ENCODE measurements at regions not wholly inside any gene's neighbourhood (a gene's known extent, or its start where the extent isn't known, plus 50 kb on each side); places are given as distances from the start of the nearest gene placed in this dataset.

DNA sequence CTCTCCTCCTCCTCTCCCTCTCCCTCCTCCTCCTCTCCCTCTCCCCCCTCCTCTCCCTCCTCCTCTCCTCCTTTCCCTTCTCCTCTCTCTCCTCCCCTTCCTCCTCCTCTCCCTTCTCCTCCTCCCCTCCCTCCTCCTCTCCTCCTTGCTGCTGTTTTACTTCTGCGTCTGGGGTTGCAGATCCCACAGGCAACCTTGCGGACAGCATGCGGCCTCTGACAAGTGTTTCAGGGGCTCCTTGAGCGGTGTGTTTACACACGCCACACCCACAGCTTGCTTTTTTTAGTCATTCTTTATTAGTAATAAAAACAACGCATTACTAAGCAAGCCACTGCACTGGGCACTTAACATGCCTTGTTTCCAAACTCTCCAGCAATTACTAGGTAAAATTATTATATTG is 81.9 kb downstream of the TFAP2C start:
- Mint-ChIP-seq H3K27me3 (no peaks in the 10 kb centered on the region), H3K9me3 (ENCODE audit: low read depth) (peaks cover under 1% of the 10 kb centered on the region), H3K36me3 (no peaks in the 10 kb centered on the region), H3K4me3 (no peak overlapping the region), H3K27ac (no peak overlapping the region), H3K4me1 (no peaks in the 10 kb centered on the region)
- no peak for ATAC-seq
- no peak for DNase-seq
- CTCF ChIA-PET, result no interaction called here

DNA sequence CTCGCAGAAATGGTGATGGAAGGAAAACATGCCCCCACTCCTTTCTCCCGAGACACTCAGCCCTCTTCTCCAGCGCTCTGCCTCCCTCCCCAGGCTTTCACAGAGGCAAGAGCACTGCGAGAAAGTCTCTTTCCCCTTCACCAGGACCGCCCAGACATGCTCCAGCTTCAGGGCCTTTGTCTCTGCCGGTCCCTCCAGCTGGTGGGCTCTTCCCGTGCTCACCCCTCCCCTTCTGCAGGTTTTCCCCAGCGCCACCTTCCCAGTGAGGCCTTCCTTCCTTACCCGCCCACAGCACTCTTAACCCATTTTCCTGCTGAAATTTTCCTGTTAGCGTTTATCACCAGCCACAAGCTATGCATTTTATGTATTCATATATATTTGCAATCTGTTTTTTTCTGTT is 86.2 kb downstream of the TFAP2C start:
- Mint-ChIP-seq H3K27me3 (no peaks in the 10 kb centered on the region), H3K36me3 (no peaks in the 10 kb centered on the region), H3K4me3 (no peak overlapping the region), H3K4me1 (no peaks in the 10 kb centered on the region), H3K9me3 (ENCODE audit: low read depth) (no peaks in the 10 kb centered on the region), H3K27ac (no peak overlapping the region)
- DNase-seq (no peak), ATAC-seq (no peak)
- CTCF ChIA-PET, result no interaction called here

DNA sequence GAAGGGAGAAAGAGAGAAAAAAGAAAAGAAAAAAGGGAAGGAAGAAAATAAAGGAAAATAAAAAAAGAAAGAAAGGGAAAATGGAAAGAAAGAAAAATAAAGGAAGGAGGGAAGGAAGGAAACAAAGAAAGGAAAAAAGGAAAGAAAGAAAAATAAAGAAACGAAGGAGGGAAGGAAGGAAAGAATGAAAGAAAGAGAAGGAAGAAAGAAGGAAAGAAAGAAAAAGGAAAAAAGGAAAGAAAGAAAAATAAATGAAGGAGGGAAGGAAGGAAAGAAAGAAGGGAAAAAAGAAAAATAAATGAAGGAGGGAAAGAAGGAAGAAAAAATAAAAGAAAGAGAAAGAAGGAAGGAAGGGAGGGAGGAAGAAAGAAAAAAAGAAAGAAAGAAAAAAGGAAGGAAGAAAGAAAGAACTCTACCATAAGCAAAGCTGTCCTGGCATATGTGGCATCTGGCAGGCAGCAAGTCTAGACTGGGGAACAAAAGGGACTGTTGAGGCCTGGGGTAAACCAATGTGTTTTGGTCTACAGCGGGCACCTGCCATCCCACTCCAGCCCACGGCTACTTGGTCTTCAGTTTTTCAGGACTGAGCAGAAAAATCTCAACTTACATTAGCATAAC is 86.9 kb downstream of the TFAP2C start:
- Mint-ChIP-seq H3K27me3 (no peaks in the 10 kb centered on the region), H3K36me3 (no peaks in the 10 kb centered on the region), H3K4me1 (no peaks in the 10 kb centered on the region), H3K27ac (no peak overlapping the region), H3K4me3 (no peak overlapping the region), H3K9me3 (ENCODE audit: low read depth) (no peaks in the 10 kb centered on the region)
- CTCF ChIA-PET, result no interaction called here
- DNase-seq (no peak), ATAC-seq (no peak)

DNA sequence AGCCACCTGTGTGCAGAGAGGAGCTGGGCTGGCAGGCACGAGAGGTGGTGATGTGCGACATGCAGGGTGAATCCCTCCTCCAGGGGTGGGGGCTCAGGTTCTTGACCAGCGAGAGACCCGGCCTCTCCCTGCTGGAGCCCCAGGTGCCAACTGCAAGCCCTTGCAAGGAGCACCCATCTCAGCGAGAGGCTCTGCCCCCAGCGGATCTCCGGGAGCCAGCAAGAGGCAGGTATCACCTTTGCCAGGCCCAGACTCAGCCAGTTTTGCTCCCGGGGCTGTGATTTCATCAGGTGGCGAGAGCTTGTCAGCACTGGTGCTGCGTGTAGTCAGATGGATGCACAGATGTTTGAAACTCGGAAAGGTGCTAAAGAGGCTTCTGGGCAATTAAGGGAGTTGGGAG is 87.7 kb downstream of the TFAP2C start:
- Mint-ChIP-seq H3K4me3 (no peak overlapping the region), H3K9me3 (ENCODE audit: low read depth) (no peaks in the 10 kb centered on the region), H3K27me3 (no peaks in the 10 kb centered on the region), H3K36me3 (no peaks in the 10 kb centered on the region), H3K4me1 (no peaks in the 10 kb centered on the region), H3K27ac (no peak overlapping the region)
- CTCF ChIA-PET, result no interaction called here
- DNase-seq, result no peak
- ATAC-seq, result no peak

DNA sequence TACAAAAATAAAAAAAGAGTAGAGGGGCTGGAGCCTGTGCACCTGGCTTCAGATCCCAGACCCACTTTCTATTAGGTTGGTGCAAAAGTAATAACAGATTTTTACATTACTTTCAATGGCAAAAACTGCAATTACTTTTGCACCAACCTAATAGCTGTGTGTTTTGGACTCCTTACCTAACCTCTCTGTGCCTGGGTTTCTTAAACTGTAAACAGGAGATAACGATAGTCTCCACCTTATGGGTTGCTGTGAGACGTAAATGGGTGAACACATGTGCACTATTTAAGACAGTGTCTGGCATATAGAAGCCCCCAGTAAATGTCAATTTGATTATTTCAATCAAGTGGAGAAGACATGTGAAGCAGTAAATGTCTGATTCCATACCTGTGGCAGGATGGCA is 89.7 kb downstream of the TFAP2C start:
- H3K9me3 Mint-ChIP-seq (ENCODE audit: low read depth), result no peaks in the 10 kb centered on the region
- no peak overlapping the region for H3K27ac Mint-ChIP-seq

DNA sequence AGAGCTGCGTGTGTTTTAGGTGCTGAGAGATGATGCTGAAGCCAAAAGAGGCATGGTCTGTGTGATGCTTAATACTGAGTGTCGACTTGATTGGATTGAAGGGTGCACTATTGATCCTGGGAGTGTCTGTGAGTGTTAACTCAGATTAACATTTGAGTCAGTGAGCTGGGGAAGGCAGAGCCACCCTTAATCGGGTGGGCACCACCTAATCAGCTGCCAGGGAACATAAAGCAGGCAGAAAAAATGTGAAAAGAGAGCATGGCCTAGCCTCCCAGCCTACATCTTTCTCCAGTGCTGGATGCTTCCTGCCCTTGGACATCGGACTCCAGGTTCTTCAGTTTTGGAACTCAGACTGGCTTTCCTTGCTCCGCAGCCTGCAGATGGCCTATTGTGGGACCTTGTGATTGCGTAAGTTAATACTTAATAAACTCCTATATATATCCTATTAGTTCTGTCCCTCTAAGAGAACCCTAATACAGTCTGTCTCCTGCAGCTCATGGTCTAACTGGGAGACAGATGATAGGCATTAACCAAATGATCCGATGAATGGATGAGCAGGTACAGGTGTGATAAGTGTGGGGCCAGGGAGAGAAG is 91.6 kb downstream of the TFAP2C start:
- Mint-ChIP-seq H3K9me3 (ENCODE audit: low read depth) (no peaks in the 10 kb centered on the region), H3K4me3 (no peak overlapping the region), H3K4me1 (no peaks in the 10 kb centered on the region), H3K27me3 (no peaks in the 10 kb centered on the region), H3K36me3 (no peaks in the 10 kb centered on the region), H3K27ac (no peak overlapping the region)
- no peak for DNase-seq
- CTCF ChIA-PET, result no interaction called here
- ATAC-seq, result no peak

More for the DNA sequence above, 89.7 kb downstream of the TFAP2C start:
- no peak for ATAC-seq
- no peaks in the 10 kb centered on the region for H3K27me3 Mint-ChIP-seq
- H3K4me1 Mint-ChIP-seq, result no peaks in the 10 kb centered on the region
- H3K36me3 Mint-ChIP-seq, result no peaks in the 10 kb centered on the region
- no peak overlapping the region for H3K4me3 Mint-ChIP-seq
- CTCF ChIA-PET, result no interaction called here
- no peak for DNase-seq

DNA sequence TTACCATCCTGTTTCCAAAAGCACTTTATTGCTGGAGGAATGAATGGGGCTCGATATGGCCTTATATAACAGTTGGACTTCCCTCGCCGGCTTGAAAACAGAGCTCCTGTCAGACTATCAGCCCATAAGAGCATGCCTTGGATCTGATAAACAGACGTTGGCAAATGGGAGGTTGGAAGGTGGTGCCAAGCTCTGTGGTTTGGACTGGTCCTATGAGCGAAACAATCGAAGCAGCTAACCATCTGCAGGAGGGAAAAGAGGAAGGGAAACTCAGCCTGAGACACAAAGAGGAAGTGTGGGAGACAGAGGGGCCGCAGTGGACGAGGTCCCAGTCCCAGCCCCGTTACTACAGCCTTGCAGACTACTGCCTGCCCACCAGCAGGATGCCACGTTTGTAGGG is 92.9 kb downstream of the TFAP2C start:
- CTCF ChIA-PET, result no interaction called here
- no peaks in the 10 kb centered on the region for H3K36me3 Mint-ChIP-seq
- H3K4me1 Mint-ChIP-seq, result no peaks in the 10 kb centered on the region
- H3K9me3 Mint-ChIP-seq (ENCODE audit: low read depth), result no peaks in the 10 kb centered on the region
- H3K27me3 Mint-ChIP-seq, result no peaks in the 10 kb centered on the region
- no peak overlapping the region for H3K4me3 Mint-ChIP-seq
- no peak overlapping the region for H3K27ac Mint-ChIP-seq
- ATAC-seq (no peak), DNase-seq (no peak)

DNA sequence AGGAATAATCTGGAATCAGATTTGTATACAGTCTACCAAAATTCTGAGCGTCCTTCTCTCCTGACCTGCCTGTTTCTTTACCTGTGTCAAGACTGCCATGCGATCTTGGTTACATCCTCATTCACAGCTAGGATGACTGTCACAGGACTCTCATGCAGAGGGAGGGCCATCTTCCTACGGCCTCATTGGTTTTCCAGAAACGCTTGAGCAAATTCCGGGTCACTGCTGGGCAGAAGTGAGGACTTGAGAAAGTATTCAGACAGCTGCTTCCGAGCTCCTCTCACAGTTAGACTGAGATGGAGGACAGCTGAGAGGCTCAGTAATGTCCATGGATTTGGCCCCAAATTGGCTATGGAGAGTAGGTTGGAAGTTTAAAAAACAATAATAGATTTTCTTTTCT is 94.2 kb downstream of the TFAP2C start:
- Mint-ChIP-seq H3K4me3 (no peak overlapping the region), H3K4me1 (no peaks in the 10 kb centered on the region), H3K36me3 (no peaks in the 10 kb centered on the region), H3K9me3 (ENCODE audit: low read depth) (no peaks in the 10 kb centered on the region), H3K27me3 (no peaks in the 10 kb centered on the region), H3K27ac (no peak overlapping the region)
- ATAC-seq, result no peak
- CTCF ChIA-PET, result no interaction called here
- DNase-seq, result no peak

DNA sequence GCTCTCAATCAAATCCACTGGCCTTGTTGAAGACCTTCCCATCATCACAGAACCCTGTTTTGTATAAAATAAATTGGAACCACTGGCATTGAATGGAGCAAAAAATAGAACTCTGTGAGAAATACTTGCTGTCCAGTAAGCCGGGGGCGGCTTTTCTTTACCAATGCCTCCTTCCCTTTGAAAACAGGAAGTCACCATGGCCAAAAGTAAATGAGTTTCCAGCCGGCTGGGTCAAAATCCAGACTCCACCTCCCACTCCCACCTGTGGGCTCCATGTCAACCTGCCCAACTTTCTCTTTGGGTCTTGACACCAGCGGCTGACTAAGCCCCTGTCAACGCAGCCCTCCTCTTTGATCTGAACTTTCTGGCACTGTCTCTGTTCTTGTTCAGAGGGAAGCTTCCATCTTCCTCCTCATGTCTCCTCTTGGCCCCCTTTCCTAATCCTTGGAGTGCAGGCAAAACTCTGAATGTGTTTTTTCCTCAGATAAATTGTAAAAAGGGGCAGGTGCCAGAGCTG is 95.2 kb downstream of the TFAP2C start:
- H3K4me1 Mint-ChIP-seq, result no peaks in the 10 kb centered on the region
- CTCF ChIA-PET, result no interaction called here
- H3K4me3 Mint-ChIP-seq, result no peak overlapping the region

DNA sequence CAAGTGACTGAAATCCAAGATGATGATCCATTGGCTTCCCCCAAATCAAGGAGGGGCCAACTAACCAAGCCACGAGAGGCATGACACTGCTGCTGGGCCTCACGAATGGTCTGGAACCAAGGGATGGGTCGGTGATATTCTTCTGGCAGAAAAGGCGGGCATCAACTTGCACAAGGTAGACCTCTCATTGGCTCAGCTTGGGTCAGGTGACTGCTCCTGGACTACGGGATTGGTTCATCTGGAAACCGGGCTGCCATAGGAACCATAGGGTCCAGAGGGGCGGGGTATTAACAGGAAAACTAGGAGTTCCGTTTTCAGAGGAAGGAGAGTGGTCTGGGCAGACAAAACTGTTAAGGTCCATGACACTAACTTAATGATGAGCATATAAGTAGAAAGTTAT is 100.9 kb downstream of the TFAP2C start:
- DNase-seq (no peak), ATAC-seq (no peak)

More for the DNA sequence above, 95.2 kb downstream of the TFAP2C start:
- DNase-seq (no peak), ATAC-seq (no peak)
- Mint-ChIP-seq H3K27ac (no peak overlapping the region), H3K27me3 (no peaks in the 10 kb centered on the region), H3K9me3 (ENCODE audit: low read depth) (no peaks in the 10 kb centered on the region), H3K36me3 (no peaks in the 10 kb centered on the region)

DNA sequence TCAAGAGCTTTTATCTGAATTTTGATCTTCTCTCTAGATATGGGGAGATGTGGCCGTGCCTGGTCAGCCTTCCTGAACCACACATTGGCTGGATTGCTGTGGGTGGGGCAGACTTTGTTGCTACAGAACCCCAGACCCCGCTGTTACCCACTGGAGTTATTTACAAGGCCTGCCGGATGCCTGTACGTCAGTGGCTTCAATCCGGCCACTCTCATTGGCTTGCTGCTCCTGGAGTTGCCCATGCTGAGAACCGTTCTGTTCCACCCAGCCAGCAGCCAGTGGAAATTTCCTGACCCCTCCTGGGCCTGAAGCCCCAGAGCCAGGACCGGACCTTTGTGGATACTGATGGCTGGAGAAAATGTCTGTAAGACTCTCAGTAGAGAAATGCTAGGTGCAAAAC is 101.9 kb downstream of the TFAP2C start:
- H3K9me3 Mint-ChIP-seq (ENCODE audit: low read depth), result no peaks in the 10 kb centered on the region
- H3K36me3 Mint-ChIP-seq, result no peaks in the 10 kb centered on the region
- peaks cover 11% of the 10 kb centered on the region for H3K27me3 Mint-ChIP-seq
- CTCF ChIA-PET, result no interaction called here
- no peak overlapping the region for H3K27ac Mint-ChIP-seq
- H3K4me1 Mint-ChIP-seq, result no peaks in the 10 kb centered on the region
- ATAC-seq, result no peak
- no peak for DNase-seq
- H3K4me3 Mint-ChIP-seq, result no peak overlapping the region

More for the DNA sequence above, 100.9 kb downstream of the TFAP2C start:
- H3K4me3 Mint-ChIP-seq, result no peak overlapping the region
- H3K36me3 Mint-ChIP-seq, result no peaks in the 10 kb centered on the region
- no peaks in the 10 kb centered on the region for H3K9me3 Mint-ChIP-seq (ENCODE audit: low read depth)
- peaks cover 5% of the 10 kb centered on the region for H3K27me3 Mint-ChIP-seq
- H3K27ac Mint-ChIP-seq, result no peak overlapping the region
- CTCF ChIA-PET, result no interaction called here
- no peaks in the 10 kb centered on the region for H3K4me1 Mint-ChIP-seq

DNA sequence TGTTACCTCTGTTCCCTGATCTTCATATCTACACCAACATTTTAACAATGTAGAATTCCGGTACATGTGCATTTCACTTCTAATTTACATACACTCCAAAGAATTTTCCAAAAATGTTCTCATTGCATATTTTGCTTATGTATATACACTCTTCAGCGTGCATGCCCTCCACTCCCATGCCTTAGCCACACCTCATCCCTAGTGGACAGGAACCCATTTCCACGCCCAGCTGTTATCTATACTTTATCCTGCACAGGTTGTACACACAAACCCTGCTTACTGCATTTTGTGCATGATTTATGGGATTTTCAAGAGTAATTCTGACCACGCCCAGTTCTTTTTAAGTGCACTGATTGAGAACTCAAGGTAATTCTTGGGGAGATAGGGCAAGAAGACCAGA is 102.4 kb downstream of the TFAP2C start:
- CTCF ChIA-PET, result no interaction called here
- Mint-ChIP-seq H3K27me3 (peaks cover 16% of the 10 kb centered on the region), H3K27ac (no peak overlapping the region), H3K4me1 (no peaks in the 10 kb centered on the region), H3K9me3 (ENCODE audit: low read depth) (no peaks in the 10 kb centered on the region), H3K36me3 (no peaks in the 10 kb centered on the region), H3K4me3 (no peak overlapping the region)
- ATAC-seq, result no peak
- DNase-seq, result no peak

DNA sequence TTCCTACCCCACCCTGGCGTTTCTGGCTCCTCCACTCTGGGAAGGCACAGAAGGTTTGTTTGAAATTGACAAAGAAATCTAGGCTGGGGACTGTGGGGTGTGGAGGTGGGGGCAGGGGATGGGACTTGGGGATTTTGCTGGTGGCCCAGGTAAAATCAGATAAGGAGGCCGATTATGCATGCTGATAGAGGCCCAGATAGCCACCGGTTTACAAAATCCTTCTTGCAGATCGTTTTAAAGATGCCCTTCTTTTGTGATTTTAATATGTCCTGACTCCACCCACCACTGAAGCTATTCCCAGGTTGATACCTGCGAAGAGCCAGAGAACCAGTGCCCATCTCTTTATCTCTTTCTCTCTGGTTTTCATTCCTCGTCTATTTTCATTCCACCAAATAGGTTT is 104.9 kb downstream of the TFAP2C start:
- CTCF ChIA-PET, result no interaction called here
- Mint-ChIP-seq H3K27me3 (peaks cover 18% of the 10 kb centered on the region), H3K27ac (no peak overlapping the region), H3K36me3 (no peaks in the 10 kb centered on the region), H3K9me3 (ENCODE audit: low read depth) (no peaks in the 10 kb centered on the region), H3K4me1 (no peaks in the 10 kb centered on the region), H3K4me3 (no peak overlapping the region)
- ATAC-seq (no peak), DNase-seq (no peak)

DNA sequence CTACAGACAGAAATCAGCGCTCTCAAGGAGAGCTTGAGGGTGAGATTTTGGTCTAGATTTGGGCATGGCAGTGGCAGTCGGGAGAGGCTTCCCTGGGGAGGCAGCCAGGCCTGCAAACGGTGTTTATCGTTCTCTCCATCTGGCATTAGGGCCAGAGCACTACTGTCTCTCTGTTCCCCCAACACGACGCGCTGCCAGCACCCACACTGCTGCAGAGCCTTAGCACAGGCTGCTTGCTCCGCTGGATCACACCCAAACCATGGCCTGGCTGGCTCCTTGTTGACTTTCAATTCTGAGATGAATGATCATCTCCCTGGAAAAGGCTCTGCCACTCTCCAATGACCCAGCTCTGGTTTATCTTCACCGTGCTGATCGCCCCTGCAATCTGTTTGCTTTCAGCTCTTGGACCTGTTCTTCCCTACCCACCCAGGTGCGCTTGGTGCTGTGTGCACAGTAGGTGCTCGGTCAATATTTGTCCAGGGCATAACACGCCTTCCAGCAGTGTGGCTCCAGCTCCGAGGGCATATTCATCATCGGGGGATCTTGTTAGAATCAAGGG is 106.1 kb downstream of the TFAP2C start:
- no peak for DNase-seq
- peaks cover 18% of the 10 kb centered on the region for H3K27me3 Mint-ChIP-seq
- no peak overlapping the region for H3K27ac Mint-ChIP-seq
- H3K4me1 Mint-ChIP-seq, result no peaks in the 10 kb centered on the region
- no peak overlapping the region for H3K4me3 Mint-ChIP-seq
- CTCF ChIA-PET, result no interaction called here
- no peaks in the 10 kb centered on the region for H3K9me3 Mint-ChIP-seq (ENCODE audit: low read depth)
- no peaks in the 10 kb centered on the region for H3K36me3 Mint-ChIP-seq
- no peak for ATAC-seq
